ENCODE measurements at regions not wholly inside any gene's neighbourhood (a gene's known extent, or its start where the extent isn't known, plus 50 kb on each side); places are given as distances from the start of the nearest gene placed in this dataset.

DNA sequence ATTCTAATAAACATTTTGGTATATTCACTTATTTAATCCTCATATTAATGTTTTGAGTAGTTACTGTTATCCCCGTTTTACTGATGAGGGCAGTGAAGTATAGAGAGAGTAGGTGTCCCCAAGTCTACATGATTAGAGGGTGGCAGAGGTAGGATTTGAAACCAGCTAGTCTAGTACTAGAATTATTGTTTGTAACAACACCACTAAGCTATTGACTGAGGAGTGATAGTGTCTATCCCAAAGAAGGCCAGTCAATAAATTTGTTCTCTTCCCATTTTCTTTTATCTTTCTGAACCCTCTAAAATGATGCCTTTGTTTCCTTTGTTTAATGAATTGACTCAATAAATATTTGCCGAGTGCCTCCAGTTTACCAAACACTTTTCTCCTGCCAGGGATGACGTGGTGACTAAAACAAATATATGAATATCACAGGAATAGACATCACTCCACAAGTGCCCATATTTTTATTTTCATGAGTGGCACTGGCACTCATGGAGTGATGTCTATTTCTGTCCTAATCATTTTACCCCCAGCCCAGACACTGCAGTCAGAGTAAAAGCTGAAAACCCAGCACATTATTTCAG lies 247.5 kb downstream of the SLC16A7 start (continued):
- no peak for TF ChIP-seq POLR2A (IDR thresholded peaks at IDR 0.05; ENCODE audit: borderline replicate concordance, extremely low read depth, insufficient read depth, insufficient read length)
- TF ChIP-seq FOSL1 (IDR thresholded peaks at IDR 0.05; ENCODE audit: low read depth): no peak
- no peak for TF ChIP-seq JUND (IDR thresholded peaks at IDR 0.05)
- TF ChIP-seq ZNF274 (IDR thresholded peaks at IDR 0.05; ENCODE audit: low read depth, low read length): no peak
- no peak for TF ChIP-seq YY1 (IDR thresholded peaks at IDR 0.05; ENCODE audit: extremely low read depth, insufficient replicate concordance, low read depth, low read length)
- TF ChIP-seq EZH2 (IDR thresholded peaks at IDR 0.05): no peak
- no peak for TF ChIP-seq EZH2phosphoT487 (IDR thresholded peaks at IDR 0.05; ENCODE audit: borderline replicate concordance)

DNA sequence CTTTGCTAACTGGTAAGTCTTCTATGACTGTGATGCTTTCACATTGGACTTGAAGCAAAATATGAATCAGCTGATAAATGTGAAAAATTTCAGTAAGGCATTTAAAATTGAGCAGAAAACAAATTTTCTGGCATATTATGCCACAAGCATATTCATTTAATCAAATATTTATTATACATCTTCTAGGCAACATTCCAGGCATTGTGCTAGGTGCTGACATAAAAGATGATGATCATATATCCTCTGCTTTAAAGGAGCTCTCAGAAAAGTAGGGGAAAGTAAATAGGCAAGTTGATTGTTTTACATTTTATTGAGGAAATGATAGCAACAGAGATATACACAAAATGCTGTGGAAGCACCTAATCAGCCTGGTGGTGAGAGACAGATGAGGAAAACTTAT lies 248.9 kb downstream of the SLC16A7 start:
- BruUV-seq (replicated peaks): no TSS peak
- intact Hi-C loops (cut with micrococcal nuclease): no loop called here
- Histone ChIP-seq H3K9me2 (ENCODE audit: insufficient read depth) (no peaks in the 10 kb centered on the region), H3K4me3 (replicated peaks in 1 of 2; ENCODE audit: low read depth in 1 of 2, low read length in 2 of 2) (no peak overlapping the region), H4K20me1 (ENCODE audit: insufficient read depth) (no peaks in the 10 kb centered on the region), H3K36me3 (ENCODE audit: control insufficient read depth in 1 of 2, insufficient read depth in 2 of 2, low read length in 2 of 2) (no peaks in the 10 kb centered on the region), H3K79me2 (ENCODE audit: insufficient read depth, low read length) (no peaks in the 10 kb centered on the region), H3K4me2 (ENCODE audit: low read length) (no peak overlapping the region), H2AFZ (ENCODE audit: low read depth, low read length, poor library complexity, severe bottlenecking) (no peak overlapping the region), H3K27ac (ENCODE audit: low read depth, low read length) (no peak overlapping the region), H3K9ac (ENCODE audit: low read length) (no peak overlapping the region), H3K9me3 (ENCODE audit: control insufficient read depth in 1 of 2, insufficient read depth in 1 of 2, low read depth in 1 of 2, low read length in 2 of 2) (no peaks in the 10 kb centered on the region; a peak in 1 of 4 replicates), H3K4me1 (ENCODE audit: control insufficient read depth in 1 of 2, insufficient read depth in 2 of 2, low read length in 2 of 2) (no peaks in the 10 kb centered on the region), H3K27me3 (ENCODE audit: insufficient read depth, low read length) (no peaks in the 10 kb centered on the region)
- ATAC-seq (no peak), DNase-seq (ENCODE audit: low read depth, low spot score) (no peak)
- no peak for TF ChIP-seq EZH2phosphoT487 (IDR thresholded peaks at IDR 0.05; ENCODE audit: borderline replicate concordance)
- TF ChIP-seq, protein P1, sequence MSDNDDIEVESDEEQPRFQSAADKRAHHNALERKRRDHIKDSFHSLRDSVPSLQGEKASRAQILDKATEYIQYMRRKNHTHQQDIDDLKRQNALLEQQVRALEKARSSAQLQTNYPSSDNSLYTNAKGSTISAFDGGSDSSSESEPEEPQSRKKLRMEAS (IDR thresholded peaks at IDR 0.05): no peak
- TF ChIP-seq TCF7L2 (IDR thresholded peaks at IDR 0.05; ENCODE audit: borderline replicate concordance, extremely low read depth, insufficient read depth, insufficient read length): no peak
- TF ChIP-seq ZFX (IDR thresholded peaks at IDR 0.05): no peak
- TF ChIP-seq ELF1 (IDR thresholded peaks at IDR 0.05; ENCODE audit: borderline replicate concordance, low read depth): no peak
- no peak for TF ChIP-seq RAD21 (IDR thresholded peaks at IDR 0.05; ENCODE audit: low read depth)
- TF ChIP-seq SP1 (IDR thresholded peaks at IDR 0.05; ENCODE audit: low read depth): no peak
- no peak for TF ChIP-seq SRF (IDR thresholded peaks at IDR 0.05; ENCODE audit: low read depth)
- TF ChIP-seq POLR2AphosphoS5 (IDR thresholded peaks at IDR 0.05; ENCODE audit: low read depth, low read length): no peak
- TF ChIP-seq, protein P2, sequence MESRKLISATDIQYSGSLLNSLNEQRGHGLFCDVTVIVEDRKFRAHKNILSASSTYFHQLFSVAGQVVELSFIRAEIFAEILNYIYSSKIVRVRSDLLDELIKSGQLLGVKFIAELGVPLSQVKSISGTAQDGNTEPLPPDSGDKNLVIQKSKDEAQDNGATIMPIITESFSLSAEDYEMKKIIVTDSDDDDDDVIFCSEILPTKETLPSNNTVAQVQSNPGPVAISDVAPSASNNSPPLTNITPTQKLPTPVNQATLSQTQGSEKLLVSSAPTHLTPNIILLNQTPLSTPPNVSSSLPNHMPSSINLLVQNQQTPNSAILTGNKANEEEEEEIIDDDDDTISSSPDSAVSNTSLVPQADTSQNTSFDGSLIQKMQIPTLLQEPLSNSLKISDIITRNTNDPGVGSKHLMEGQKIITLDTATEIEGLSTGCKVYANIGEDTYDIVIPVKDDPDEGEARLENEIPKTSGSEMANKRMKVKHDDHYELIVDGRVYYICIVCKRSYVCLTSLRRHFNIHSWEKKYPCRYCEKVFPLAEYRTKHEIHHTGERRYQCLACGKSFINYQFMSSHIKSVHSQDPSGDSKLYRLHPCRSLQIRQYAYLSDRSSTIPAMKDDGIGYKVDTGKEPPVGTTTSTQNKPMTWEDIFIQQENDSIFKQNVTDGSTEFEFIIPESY (IDR thresholded peaks at IDR 0.05; ENCODE audit: extremely low read depth, insufficient replicate concordance, low read length): no peak
- TF ChIP-seq, protein P3, sequence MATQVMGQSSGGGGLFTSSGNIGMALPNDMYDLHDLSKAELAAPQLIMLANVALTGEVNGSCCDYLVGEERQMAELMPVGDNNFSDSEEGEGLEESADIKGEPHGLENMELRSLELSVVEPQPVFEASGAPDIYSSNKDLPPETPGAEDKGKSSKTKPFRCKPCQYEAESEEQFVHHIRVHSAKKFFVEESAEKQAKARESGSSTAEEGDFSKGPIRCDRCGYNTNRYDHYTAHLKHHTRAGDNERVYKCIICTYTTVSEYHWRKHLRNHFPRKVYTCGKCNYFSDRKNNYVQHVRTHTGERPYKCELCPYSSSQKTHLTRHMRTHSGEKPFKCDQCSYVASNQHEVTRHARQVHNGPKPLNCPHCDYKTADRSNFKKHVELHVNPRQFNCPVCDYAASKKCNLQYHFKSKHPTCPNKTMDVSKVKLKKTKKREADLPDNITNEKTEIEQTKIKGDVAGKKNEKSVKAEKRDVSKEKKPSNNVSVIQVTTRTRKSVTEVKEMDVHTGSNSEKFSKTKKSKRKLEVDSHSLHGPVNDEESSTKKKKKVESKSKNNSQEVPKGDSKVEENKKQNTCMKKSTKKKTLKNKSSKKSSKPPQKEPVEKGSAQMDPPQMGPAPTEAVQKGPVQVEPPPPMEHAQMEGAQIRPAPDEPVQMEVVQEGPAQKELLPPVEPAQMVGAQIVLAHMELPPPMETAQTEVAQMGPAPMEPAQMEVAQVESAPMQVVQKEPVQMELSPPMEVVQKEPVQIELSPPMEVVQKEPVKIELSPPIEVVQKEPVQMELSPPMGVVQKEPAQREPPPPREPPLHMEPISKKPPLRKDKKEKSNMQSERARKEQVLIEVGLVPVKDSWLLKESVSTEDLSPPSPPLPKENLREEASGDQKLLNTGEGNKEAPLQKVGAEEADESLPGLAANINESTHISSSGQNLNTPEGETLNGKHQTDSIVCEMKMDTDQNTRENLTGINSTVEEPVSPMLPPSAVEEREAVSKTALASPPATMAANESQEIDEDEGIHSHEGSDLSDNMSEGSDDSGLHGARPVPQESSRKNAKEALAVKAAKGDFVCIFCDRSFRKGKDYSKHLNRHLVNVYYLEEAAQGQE (IDR thresholded peaks at IDR 0.05; ENCODE audit: low read depth): no peak
- TF ChIP-seq YY1 (IDR thresholded peaks at IDR 0.05; ENCODE audit: extremely low read depth, insufficient replicate concordance, low read depth, low read length): no peak
- TF ChIP-seq POLR2A (IDR thresholded peaks at IDR 0.05; ENCODE audit: borderline replicate concordance, extremely low read depth, insufficient read depth, insufficient read length): no peak
- TF ChIP-seq EZH2 (IDR thresholded peaks at IDR 0.05): no peak
- ChIA-PET CTCF (interaction anchor here (2.7 kb wide), 1 partner anchor 10 kb away, joined by 15 read pairs; no protein-coding TSS in a partner anchor), POLR2A (no interaction called here), RAD21 (ENCODE audit: low non-redundant PET in 1 of 2, low total read pairs in 2 of 2, uncharacterized antibody in 2 of 2, unreplicated experiment in 2 of 2) (no interaction called here)
